Suprapubic skin (tissue), 4 donors: ENCODE measurements at regions not wholly inside any gene's neighbourhood (a gene's known extent, or its start where the extent isn't known, plus 50 kb on each side); places are given as distances from the start of the nearest gene placed in this dataset.

Source experiments
- CTCF ChIP-seq, 2 donors: fragments of 200-600 bp in 1 of 2; fragments of 450-650 bp in 1 of 2; sonication (generic) in 1 of 2; IDR thresholded peaks; one replicate each; pipeline ENCODE4 v1.5.1; 2016 to 2019; ENCODE audit warnings: antibody characterized with exemption in 2 of 2, mild to moderate bottlenecking in 1 of 2, moderate library complexity in 1 of 2
- EP300 ChIP-seq: sonication (generic); formaldehyde crosslinking; IDR thresholded peaks from one replicate; pipeline ENCODE4 v1.6.1; 2017; ENCODE audit warnings: antibody characterized with exemption
- POLR2A ChIP-seq, 2 donors: fragments of 450-650 bp; IDR thresholded peaks; one replicate each; pipeline ENCODE4 v1.6.1; 2017; ENCODE audit warnings: antibody characterized with exemption in 2 of 2, mild to moderate bottlenecking in 2 of 2, moderate library complexity in 2 of 2
- POLR2AphosphoS5 ChIP-seq, 3 donors: sonication (generic); formaldehyde crosslinking; IDR thresholded peaks; one replicate each; pipeline ENCODE4 v1.6.1; 2017; ENCODE audit warnings: antibody characterized with exemption in 3 of 3

- TF ChIP-seq POLR2A (IDR thresholded peaks at IDR 0.05), result no peak
- no peak for TF ChIP-seq CTCF (IDR thresholded peaks at IDR 0.05)
- no peak for TF ChIP-seq POLR2AphosphoS5 (IDR thresholded peaks at IDR 0.05)
- no peak for TF ChIP-seq EP300
Measured at GRCh38 chr2:14925471-14925870, 293.0 kb downstream of the LRATD1 start.
